Stomach (tissue), 8 donors: ENCODE measurements at regions not wholly inside any gene's neighbourhood (a gene's known extent, or its start where the extent isn't known, plus 50 kb on each side); places are given as distances from the start of the nearest gene placed in this dataset.

Source experiments
- DNase-seq, 2 donors: peaks; one replicate each; pipeline versions ENCODE4 v3.0.0 to v3.0.0-alpha.2; 2013 to 2019
- H3K27ac ChIP-seq, 5 donors: fragments of 200-600 bp in 4 of 5; sonication (generic) in 4 of 5; one replicate each; pipeline ENCODE4 v1.5.1; 2013 to 2019; ENCODE audit warnings: mild to moderate bottlenecking in 1 of 5, moderate library complexity in 1 of 5
- H3K27me3 ChIP-seq, 3 donors: fragments of 200-600 bp; sonication (generic); one replicate each; pipeline ENCODE4 v1.5.1; 2017 to 2019; ENCODE audit warnings: mixed run types in 1 of 3
- H3K36me3 ChIP-seq, 4 donors: fragments of 200-600 bp; sonication (generic); 1 replicate in 3 of 4; 2 replicates in 1 of 4; pipeline ENCODE4 v1.5.1; 2016 to 2019
- H3K4me1 ChIP-seq, 4 donors: fragments of 200-600 bp; sonication (generic); one replicate each; pipeline ENCODE4 v1.5.1; 2016 to 2019
- H3K4me3 ChIP-seq, 4 donors: fragments of 200-600 bp; sonication (generic) in 3 of 4; one replicate each; pipeline ENCODE4 v1.5.1; 2016 to 2019; ENCODE audit warnings: mild to moderate bottlenecking in 1 of 4
- H3K9me3 ChIP-seq, 4 donors: fragments of 200-600 bp; sonication (generic); one replicate each; pipeline ENCODE4 v1.5.1; 2016 to 2019
- CTCF ChIP-seq, 7 experiments: fragments of 450-650 bp in 4 of 7; fragments of 200-600 bp in 3 of 7; sonication (generic) in 3 of 7; IDR thresholded peaks; one replicate each; pipeline ENCODE4 v1.5.1; 2016 to 2019; ENCODE audit warnings: antibody characterized with exemption in 7 of 7, control low read depth in 2 of 7, mild to moderate bottlenecking in 1 of 7
- EP300 ChIP-seq: sonication (generic); formaldehyde crosslinking; IDR thresholded peaks from one replicate; pipeline ENCODE4 v1.6.1; 2017; ENCODE audit warnings: antibody characterized with exemption
- POLR2A ChIP-seq, 4 donors: fragments of 450-650 bp; IDR thresholded peaks; one replicate each; pipeline ENCODE4 v1.6.1; 2016; ENCODE audit warnings: antibody characterized with exemption in 4 of 4, control low read depth in 2 of 4, mild to moderate bottlenecking in 1 of 4, moderate library complexity in 1 of 4
- POLR2AphosphoS5 ChIP-seq, 3 donors: sonication (generic); formaldehyde crosslinking; IDR thresholded peaks; one replicate each; pipeline ENCODE4 v1.6.1; 2016; ENCODE audit warnings: antibody characterized with exemption in 3 of 3
- WGBS, 5 donors: extraction: QIAGEN DNeasy Blood & Tissue Kit in 3 of 5; methylation state at CpG; one replicate each; pipeline versions ENCODE4 v1.1.5 to v1.1.7; 2013 to 2018; 5-methylcytosine and 5-hydroxymethylcytosine counted together
- intact Hi-C: fragments of 100-400 bp; cut with DNase I; formaldehyde crosslinking; loops from one replicate; pipeline ENCODE4 v1.15.1; 2023; ENCODE audit warnings: low total_unique reads
- donor health status: healthy with polysubstance abuse.
- donor health status: Bipolar disorder and iron deficiency.
- donor health status: healthy.

DNA sequence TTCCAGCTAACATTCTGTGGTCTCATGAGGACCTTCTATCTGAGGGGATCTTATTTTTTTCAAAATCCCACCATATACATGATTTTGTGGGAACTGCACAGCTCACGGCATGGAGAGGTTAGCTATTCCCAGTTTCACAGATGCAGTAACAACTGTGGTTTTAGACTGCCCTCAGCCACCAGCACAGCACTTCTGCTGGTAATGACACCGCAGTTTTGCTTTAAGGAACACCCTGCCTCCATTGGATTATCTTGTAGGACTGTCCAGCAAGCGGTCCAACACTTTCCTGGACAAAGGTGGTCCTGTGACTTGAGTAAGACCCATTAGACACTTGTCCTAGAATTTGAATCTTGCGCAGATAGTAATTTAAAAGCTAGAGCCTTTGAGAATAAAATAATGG is 65.3 kb upstream of the SMNDC1 start:
- no peak for DNase-seq
- no peak for TF ChIP-seq CTCF (IDR thresholded peaks at IDR 0.05)
- TF ChIP-seq POLR2AphosphoS5 (IDR thresholded peaks at IDR 0.05) = no peak
- no peak for TF ChIP-seq POLR2A (IDR thresholded peaks at IDR 0.05)
- TF ChIP-seq EP300 = no peak
- H3K27me3 ChIP-seq = no peaks in the 10 kb centered on the region
- no peak overlapping the region for H3K4me3 ChIP-seq
- no peaks in the 10 kb centered on the region for H3K36me3 ChIP-seq
- no peak overlapping the region for H3K27ac ChIP-seq
- no peaks in the 10 kb centered on the region for H3K9me3 ChIP-seq
- 86 to 93% (median 89%) methylated on average over 4 of the region's 4 CpGs for WGBS, 5 donors
- H3K4me1 ChIP-seq = no peaks in the 10 kb centered on the region
- intact Hi-C loops = no loop called here

DNA sequence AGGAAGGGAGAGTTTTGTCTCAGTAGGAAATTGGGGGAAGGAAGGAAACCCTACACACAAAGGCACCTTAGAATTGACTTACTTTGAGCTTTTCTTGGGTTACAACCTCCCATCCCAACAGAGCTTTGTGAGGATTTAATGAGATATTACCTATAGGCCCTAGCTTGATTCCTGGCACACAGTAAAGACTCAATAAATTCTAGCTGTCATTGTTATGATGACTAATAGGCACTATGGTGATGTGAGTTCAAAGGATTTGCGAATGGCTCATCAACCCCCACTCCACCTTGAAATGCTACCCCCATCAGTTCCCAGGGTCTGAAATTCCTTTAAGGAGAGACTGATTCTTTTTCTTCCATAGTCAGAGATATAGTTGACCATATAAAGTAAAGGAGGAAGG is 67.9 kb upstream of the SMNDC1 start:
- WGBS, 5 donors = 68 to 95% (median 88%) methylated on average over 1 of the region's 1 CpG
- Histone ChIP-seq H3K27me3 (no peaks in the 10 kb centered on the region), H3K27ac (no peak overlapping the region), H3K36me3 (no peaks in the 10 kb centered on the region), H3K4me1 (no peaks in the 10 kb centered on the region), H3K4me3 (no peak overlapping the region), H3K9me3 (no peaks in the 10 kb centered on the region)
- no peak for TF ChIP-seq CTCF (IDR thresholded peaks at IDR 0.05)
- no peak for TF ChIP-seq EP300
- TF ChIP-seq POLR2A (IDR thresholded peaks at IDR 0.05) = no peak
- TF ChIP-seq POLR2AphosphoS5 (IDR thresholded peaks at IDR 0.05) = no peak
- intact Hi-C loops = no loop called here
- DNase-seq = no peak

GRCh38 chr10:110373059-110373458 is 68.3 kb upstream of the SMNDC1 start:
- WGBS, 5 donors = 83 to 92% (median 86%) methylated on average over 6 of the region's 6 CpGs
- Histone ChIP-seq H3K9me3 (no peaks in the 10 kb centered on the region), H3K36me3 (no peaks in the 10 kb centered on the region), H3K4me3 (no peak overlapping the region), H3K27me3 (no peaks in the 10 kb centered on the region), H3K27ac (no peak overlapping the region), H3K4me1 (no peaks in the 10 kb centered on the region)
- intact Hi-C loops = no loop called here
- DNase-seq = no peak
- TF ChIP-seq CTCF (IDR thresholded peaks at IDR 0.05) (no peak), EP300 (no peak), POLR2A (IDR thresholded peaks at IDR 0.05) (no peak), POLR2AphosphoS5 (IDR thresholded peaks at IDR 0.05) (no peak)

DNA sequence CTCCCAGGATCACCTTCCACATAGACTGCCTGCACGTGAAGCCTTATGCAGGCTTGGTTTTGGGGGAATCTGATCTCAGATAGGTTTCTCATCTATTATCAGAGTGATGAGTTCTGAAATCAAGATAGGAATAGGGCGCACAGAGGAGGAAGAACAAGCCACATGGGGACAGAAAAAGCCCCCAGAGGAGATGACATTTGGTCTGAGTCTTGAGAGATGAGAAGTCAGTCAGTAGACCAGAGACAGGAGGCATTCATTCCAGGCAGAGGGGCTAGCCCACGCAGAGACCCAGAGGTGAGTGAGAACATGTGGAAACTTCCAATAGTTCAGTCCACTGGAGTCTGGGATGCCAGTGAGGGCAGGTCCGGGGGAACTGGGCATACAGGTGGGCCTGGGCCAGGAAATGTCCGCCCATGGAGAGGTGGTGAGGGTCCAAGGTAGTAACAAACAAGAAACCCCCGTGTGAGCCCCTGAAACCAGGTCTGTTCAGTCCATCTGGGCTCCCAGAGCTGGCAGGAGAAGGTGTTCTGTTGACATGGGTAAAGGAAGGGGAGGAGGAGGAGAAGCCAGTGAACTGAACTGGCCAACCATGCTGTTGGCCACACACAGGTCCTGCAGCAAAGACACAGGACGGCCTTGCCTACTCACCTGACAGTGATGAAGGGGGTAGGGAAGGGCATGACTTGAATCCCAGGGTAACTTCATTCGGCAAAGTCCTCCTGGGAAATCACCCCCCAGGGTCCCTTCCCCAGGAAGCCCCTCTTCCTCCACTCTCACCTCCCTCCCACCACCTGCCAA is 69.3 kb upstream of the SMNDC1 start:
- DNase-seq = no peak
- H3K27me3 ChIP-seq = no peaks in the 10 kb centered on the region
- H3K36me3 ChIP-seq = no peaks in the 10 kb centered on the region
- intact Hi-C loops = no loop called here
- TF ChIP-seq POLR2AphosphoS5 (IDR thresholded peaks at IDR 0.05) (no peak), POLR2A (IDR thresholded peaks at IDR 0.05) (no peak), EP300 (no peak), CTCF (IDR thresholded peaks at IDR 0.05) (no peak)
- H3K4me3 ChIP-seq = no peak overlapping the region
- H3K27ac ChIP-seq = no peak overlapping the region
- WGBS, 5 donors = 84 to 92% (median 89%) methylated on average over 8 of the region's 8 CpGs
- H3K4me1 ChIP-seq = no peaks in the 10 kb centered on the region
- no peaks in the 10 kb centered on the region for H3K9me3 ChIP-seq
